GM12801 (cell line): ENCODE measurements at regions not wholly inside any gene's neighbourhood (a gene's known extent, or its start where the extent isn't known, plus 50 kb on each side); places are given as distances from the start of the nearest gene placed in this dataset.

ENCODE experiments used
- TF ChIP-seq, protein P1 (sequence below): IDR thresholded peaks from one replicate; pipeline ENCODE4 v1.5.1; 2011; ENCODE audit warnings: control low read depth; ENCODE audit not compliant: insufficient read length; ENCODE audit errors: extremely low read depth

DNA sequence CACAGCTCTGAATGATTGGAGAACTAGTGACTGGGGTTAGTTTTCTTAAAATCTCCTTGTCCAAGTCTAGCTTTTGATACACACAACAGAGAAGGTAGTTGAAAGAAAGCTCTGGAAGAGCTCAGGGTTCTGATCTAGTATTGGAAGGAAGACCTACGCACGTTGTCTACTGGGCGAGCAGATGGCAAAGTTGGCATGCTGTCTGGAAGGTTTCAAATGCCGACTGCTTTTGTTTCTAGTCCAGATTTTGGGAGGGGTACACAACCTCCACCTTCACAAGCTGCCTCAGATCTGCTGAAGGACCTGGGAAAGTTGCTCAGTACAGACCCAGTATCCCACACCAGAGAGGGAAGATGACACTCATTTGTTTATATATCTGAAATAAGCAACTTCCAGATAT is 507.3 kb downstream of the RNF144A start:
- TF ChIP-seq, protein P1, sequence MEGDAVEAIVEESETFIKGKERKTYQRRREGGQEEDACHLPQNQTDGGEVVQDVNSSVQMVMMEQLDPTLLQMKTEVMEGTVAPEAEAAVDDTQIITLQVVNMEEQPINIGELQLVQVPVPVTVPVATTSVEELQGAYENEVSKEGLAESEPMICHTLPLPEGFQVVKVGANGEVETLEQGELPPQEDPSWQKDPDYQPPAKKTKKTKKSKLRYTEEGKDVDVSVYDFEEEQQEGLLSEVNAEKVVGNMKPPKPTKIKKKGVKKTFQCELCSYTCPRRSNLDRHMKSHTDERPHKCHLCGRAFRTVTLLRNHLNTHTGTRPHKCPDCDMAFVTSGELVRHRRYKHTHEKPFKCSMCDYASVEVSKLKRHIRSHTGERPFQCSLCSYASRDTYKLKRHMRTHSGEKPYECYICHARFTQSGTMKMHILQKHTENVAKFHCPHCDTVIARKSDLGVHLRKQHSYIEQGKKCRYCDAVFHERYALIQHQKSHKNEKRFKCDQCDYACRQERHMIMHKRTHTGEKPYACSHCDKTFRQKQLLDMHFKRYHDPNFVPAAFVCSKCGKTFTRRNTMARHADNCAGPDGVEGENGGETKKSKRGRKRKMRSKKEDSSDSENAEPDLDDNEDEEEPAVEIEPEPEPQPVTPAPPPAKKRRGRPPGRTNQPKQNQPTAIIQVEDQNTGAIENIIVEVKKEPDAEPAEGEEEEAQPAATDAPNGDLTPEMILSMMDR: no peak

DNA sequence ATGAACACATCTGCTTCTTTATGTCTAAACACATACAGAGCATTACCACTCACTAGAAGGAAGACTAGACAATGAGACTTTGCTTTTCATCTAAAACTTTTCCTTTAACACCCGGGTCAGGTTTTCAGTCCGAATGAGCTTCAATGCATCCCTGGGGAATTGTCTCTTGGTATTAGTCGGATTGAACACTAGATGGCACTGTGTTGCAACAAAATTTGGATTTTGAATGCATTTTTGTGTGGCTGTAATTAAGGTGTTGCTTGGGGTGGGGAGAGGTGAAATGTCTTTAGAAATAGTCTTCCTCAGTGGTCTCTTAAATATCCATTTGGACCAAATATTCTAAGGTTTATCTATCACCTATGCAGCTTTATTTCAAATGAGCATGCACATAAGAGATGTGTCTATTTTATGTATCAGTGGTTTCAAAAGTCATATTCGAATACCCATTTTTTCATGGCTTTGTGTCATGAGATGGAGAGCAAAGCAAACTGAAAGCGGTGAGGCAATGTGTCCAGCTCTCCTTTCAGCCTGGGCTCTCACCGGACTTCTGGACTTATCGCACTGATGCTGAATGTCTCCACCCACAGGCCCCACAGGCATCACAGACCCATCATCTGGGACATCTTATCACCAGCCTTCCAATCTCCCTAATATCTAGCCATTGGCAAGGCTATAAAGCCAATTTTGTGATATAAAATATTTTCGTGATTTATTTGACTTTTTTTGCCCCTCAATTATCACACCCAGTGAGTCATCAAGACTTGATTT is 510.3 kb downstream of the RNF144A start:
- TF ChIP-seq, protein P1: no peak

DNA sequence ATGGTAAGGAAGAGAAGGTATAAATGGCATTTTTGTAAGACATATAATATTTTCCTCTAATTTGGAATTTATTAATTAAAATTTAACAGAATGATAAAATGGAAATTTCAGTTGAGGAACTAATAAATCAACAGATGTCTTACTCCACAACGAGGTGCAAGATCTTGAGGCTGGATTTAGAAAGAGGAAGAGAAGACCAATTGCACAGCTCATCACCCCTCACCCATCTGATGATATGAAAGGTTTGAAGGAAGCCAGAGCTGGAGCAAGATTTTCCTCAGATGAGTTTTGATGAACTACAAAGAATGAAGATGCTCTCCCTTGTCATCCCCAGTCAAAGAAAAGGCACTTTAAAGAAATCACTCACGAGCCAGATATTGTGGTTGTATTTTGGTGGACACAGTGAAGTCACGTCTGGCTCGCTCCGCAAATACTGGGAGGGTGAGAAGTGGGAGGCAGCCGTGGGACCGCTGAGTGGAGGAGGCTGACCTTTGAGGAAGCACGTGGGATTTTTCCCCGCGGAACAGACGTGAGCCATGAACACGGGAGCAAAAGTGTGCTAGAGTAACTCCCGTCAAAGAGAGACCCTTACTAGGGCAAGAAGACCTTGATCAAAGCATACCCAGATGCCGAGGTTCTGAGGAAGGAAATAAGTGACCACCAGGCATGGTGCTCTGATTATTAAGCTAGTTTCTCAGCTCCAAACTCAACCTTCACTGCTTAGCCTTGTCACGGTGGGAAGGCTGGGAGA is 511.4 kb downstream of the RNF144A start:
- TF ChIP-seq, protein P1: no peak

DNA sequence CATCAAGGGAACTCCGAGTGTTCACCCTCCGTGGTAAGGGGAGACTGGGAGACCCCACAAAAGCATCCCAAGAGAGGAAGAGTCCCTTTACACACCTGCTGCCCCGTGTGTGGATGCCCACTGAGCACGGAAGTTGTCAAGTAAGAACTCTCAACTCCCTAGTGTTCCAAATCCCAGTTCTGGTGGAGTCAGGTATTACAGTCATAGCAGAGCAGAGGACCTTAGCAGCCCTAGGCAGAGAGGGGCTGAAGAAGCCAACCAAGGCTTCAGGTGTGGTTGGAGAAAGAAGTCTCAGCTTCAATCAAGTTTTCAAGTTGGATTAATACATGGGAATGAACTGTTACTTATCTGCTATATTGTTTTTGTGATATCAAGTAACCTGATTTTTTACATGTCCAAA is 512.5 kb downstream of the RNF144A start:
- TF ChIP-seq, protein P1: no peak

- TF ChIP-seq, protein P1: no peak
Observed at GRCh38 chr2:7430421-7430868, 513.2 kb downstream of the RNF144A start.

DNA sequence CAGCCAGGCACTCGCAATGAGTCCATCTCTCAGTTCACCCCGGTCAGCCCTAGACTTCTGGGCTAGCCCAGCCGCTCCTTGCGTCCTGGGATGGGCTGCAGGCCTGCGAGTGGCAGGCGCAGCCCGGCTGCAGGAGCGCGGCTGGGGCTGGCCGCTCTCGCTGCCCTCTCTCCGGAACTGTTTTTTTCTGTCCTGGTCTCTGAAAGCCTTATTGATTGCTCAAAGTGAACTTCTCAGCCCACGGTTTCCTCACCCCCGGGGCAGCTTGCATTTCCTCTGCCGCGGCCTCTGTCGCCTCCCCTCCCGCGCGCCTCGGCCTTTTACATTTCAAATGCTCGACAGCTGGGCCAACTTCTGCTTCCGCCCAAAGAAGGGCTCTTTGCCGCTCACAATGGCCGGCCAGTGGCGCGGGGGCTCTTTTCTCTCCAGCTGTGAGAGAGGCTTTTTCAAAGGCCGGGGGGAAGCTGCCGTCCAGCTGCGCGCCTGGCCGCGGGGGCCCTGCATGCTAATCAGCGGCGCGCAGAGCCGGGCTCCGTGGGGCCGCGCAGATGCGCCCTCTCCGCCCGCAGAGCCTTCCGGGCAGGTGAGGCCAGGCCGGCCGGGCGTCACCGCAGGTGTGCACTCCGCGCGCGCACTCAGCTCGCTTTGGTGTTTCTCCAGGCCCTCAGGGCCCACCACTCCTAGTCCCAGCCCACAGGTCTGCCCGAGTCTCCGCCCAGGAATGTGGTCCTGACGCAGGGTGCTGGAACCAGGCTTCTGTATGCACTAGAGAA is 513.8 kb downstream of the RNF144A start:
- TF ChIP-seq, protein P1: no peak

DNA sequence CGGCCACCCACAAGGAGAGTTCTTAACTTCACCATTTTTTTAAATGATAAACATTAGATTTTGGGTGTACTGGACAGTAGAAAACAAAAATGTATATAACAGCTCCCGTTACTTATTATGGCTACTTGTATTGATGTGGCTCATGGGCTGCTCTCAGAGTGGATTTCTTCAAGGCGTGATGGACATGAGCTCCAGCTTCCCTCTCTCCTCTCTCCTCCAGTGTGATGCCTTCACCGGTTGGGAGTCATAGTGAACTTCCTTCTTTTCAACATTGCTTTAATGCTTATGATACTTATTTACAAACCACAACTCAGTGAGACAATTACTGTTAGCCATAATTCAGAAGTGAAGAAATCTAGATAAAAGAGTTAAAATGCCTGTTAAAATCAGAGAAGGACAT is 515.2 kb downstream of the RNF144A start:
- TF ChIP-seq, protein P1: no peak
